Embryonic facial prominence (tissue), 1 donor: ENCODE measurements at regions not wholly inside any gene's neighbourhood (a gene's known extent, or its start where the extent isn't known, plus 50 kb on each side); places are given as distances from the start of the nearest gene placed in this dataset.
A peak's percentile ranks its signal among the peaks of the same experiment; 100 is the strongest.
"Not testable (repeated sequence)": the region's sequence is repeated elsewhere in the genome, so short reads cannot be mapped to it uniquely, and the experiment has no call there.

Source experiments
- DNase-seq: peaks from one replicate; pipeline ENCODE4 v3.0.0-alpha.2; 2016; ENCODE audit errors: extremely low spot score

DNA sequence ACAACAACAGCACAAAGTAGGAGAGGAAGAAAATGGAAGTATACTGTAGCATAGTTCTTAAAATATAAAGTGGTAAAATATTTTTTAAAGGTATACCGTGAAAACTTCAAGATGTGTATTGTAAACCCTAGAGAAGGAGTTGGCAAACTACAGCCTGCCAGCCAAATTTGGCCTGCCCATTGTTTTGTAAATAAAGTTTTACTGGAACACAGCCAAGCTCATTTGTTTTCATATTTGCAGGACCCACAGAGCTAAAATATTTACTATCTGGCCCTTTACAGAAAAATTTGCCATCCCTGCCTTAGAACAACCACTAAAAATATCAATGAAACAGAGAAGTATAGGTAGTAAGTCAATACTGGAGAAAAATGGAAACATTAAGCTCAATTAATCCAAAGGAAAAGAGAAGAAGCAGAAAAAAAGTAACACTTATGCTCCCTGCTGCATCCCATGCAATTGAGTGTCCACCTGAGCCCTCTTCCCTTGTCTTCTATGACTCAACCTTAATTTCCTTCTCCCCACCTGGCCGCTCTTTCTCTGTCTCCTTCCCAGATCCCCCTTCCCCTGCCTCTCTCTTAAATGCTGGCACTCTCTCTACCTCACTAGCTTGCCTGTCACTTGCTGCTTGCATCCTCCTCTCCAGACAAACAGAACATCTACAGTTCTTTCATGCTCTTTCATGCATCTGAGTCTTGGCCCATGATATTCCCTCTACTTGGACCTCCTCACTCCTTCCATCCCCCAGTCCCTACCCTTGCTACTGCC, 50.6 kb upstream of the FER start:
- DNase-seq: no peak

DNA sequence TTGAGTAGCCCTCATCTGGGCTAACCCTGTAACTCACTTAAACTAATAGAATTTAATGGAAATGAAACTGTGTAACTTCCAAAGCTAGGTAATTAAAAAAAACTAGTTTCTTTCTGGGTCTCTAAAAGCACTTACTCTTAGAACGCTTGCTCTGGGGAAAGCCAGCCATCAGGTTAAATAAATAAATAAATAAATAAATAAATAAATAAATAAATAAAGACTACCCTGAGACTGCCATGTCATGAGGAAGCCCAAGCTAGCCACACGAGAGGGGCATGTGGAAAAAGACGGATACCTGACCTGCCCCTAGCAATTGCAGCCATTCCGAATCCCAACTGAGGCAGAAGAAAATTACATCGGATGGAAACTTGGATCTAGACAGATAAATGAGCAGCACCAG, 51.3 kb upstream of the FER start:
- DNase-seq: no peak

DNA sequence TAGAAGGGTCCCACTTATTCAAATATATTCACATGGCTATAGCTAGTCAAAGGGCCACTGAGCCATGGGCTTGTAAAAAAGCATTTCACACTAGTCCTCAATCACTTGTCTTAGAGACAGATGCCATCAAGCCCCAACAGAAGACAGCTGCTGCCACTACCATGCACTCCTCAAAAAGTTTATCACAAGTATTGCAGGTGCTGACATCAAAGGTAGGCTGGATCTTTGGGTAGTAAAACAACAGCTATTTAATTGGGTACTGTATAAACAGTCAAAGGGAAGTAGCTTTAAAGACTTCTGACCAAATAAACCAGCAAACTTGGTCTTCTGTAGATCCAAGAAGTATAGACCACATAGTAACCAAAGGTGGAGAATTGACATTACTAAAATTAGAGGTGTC, 59.2 kb upstream of the FER start:
- no peak for DNase-seq

DNA sequence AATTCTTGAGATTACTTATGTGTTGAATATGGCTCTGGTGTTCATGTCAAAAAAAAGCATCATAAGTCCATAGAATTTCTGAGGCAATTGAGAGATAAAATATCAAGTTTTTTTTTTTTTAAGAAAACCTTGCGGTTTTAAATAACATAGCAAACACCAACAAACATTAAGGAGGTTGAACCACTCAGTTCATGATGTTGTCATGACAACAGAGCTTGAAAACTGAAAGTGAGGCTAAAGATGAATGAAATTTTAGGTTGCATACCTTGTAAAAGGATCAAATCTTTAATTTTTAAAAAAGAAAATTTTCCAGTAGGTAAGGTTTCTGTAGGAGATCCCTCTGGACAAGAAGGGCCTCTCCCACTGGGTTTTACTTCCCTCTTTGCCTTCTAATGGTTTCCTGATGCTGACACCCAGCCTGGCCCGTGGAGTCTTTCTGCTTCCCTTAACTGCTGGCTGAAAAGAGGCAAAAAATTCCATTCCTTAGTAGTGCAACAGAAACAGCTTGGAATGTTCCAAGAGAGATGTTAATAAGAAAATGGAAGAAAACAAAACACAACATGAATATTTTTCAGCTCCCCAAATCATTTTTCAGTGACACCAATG, 60.0 kb upstream of the FER start:
- DNase-seq: no peak

DNA sequence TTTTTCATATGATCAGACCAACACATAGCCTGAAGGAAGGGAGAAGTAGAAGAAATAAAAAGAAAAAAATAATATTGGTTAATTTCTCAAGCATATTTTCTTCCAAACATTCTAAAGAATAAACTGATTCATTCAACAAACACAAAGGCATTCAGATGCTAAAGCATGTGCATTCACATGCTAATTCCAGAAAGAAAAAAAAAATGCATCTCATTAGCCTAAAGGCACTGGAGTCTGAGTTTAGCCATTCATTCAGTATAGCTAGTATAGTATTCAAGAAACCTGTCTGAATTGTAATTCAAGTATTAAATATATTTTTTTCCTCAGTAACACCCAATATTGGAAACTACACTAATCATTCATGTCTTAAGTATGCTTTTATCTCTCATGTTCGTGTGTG, 61.0 kb upstream of the FER start:
- no peak for DNase-seq

DNA sequence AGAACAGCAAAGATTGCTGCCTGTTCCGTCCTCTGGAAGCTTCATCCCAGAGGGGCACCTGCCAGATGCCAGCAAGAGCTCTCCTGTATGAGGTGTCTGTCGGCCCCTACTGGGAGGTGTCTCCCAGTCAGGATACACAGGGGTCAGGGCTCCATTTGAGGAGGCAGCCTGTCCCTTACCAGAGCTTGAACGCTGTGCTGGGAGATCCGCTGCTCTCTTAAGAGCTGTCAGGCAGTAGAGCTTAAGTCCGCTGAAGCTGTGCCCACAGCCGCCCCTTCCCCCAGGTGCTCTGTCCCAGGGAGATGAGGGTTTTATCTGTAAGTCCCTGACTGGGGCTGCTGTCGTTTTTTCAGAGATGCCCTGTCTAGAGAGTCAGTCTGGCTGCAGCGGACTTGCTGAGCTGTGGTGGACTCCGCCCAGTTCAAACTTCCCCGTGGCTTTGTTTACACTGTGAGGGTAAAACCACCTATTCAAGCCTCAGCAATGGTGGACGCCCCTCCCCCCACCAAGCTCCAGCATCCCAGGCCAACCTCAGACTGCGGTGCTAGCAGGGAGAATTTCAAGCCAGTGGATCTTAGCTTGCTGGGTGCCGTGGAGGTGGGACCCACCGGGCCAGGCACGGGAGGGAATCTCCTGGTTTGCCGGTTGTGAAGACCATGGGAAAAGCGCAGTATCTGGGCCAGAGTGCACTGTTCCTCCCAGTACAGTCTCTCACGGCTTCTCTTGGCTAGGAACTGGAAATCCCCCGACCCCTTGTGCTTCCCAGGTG, 62.1 kb upstream of the FER start:
- DNase-seq: not testable (repeated sequence)

DNA sequence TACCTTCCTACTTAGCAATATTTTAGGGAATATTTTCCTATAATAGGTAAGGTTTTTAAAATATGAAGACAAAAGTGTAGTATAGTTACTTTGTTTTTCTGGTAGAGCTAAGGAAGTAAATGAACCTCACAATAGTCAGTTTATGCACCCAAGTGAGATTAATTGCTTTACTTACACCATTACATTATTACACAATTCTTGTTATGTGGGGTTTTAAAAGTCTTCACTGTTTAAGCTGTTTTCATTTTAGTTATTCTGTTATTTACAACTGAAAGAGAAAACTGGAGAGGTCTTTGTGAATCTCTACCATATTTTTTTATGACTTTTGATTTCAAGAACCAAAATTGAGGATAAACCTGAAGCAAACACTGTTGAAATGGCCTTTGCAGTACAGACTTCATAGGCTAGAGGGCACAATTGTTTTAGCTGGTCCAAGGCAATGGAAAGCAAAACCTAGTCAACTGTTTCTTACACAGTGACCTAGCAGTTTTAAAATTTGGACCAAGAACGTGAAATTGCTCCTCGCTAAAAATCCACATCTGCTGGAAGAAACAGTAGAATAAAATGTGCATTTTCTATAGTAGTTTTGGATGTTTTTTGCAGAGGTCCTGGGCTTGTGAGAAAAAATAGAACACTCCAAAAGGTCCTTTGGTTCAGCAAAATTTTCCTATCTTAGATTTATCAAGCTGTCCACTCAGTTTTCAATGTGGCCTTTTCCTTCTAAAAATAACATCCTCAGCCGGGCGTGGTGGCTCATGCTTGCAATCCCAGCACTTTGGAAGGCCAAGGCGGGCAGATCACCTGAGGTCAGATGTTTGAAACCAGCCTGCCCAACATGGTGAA, 66.4 kb upstream of the FER start:
- peak; percentile 45 for DNase-seq

DNA sequence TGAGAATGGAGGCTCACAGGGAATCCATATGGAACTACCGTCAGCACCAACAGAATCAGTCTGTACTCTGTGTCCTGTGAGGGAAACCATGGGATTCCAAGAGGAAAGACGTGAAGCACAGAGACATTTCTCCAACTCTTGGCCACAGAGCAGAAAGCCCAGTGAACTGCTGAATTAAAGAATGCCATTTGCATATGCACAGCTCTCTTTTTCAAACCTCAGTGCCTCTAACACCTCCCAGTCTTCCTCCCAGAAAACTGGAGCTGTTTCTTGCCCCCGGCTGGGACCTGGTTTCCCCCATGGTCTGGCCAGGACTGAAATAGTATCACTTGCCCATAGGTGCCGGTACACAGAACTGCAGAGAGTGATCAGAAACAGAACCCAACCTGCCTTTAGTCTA, 69.6 kb upstream of the FER start:
- no peak for DNase-seq

DNA sequence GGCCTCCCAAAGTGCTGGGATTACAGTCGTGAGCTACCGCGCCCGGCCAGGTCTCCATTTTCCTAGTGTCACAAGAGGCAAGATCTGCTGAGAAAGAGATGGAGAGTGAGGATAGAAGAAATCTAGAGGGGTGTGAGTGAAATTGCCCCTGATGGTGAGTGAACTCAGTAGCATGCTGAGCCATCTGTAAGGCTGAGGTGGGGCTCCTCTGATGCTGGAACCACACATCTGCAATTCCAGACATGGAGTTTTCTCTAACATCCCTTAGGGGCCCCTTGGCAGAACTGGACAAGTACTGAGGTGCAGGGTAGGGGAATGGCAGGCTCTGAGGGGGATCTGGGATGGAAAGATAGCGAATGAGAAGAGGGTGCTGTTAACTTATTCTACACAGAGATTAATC, 72.0 kb upstream of the FER start:
- no peak for DNase-seq

DNA sequence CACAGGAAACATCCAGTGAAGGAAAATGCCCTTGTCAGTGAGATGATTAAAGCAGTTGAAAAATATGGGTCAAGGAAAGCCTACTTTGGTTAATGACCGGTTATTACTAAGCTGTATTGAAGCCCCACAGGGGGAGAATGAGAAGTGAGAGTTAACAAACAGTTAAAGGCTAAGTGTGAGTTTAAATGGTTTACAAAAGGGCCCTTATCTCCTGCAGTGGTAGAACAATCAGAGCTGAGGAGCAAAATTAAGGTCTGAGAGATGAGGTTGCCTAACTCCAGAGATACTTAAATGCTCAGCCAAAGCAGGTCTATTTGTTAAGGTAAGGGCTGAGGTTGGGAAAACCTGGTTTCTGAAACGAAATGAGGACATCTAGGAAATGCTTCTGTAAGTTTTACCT, 75.1 kb upstream of the FER start:
- DNase-seq: no peak

DNA sequence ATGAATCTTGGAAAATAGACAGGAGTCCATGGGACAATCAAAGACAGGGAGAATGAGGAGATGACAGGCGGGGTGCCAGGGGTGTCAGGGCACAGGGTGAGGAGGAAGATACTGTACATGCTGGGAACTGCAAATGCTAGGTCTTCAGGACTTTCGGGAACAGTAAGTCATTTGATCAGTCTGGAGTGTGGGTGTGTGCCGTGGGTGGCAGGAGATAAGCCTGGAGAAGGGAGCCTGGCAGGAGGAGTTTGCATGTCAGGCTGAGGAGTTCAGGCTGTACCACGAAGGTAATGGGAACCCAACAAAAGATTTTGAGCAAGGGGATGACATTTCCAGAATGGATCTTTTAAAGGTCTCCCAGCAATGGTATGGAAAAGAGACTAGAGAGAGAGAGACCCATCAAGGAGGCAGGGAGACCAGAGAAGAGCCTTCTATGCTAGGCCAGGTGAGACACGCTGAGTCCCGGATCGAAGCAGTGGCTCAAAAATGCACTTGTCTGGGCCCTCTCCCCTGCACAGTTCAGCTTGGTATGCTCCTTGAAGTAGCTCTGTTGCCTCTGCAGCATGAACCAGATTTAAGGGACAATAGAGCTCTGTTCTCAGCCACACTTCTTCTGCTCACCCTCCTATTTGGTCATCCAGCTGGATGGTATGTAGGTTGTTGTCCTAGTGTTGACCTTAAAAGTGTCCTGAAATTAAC, 77.0 kb upstream of the FER start:
- DNase-seq: no peak

DNA sequence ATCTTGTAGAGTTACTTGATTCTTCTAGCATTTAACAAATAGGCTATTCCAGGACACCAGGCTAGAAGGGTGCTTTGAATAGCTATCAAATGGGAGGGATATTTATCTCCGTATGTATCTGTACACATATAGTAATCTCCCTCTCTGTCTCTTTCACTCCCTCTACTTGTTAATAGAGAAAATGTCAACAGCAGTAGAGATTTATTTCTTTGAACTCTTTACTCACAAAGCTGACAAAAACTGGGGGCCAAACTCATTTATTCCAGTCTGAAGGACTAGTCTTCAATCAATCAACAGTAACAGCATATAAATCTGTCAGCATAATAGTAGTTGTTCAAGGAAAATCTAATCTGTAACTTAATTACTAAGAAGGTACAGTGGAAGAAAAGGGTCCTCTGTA, 78.2 kb upstream of the FER start:
- no peak for DNase-seq

DNA sequence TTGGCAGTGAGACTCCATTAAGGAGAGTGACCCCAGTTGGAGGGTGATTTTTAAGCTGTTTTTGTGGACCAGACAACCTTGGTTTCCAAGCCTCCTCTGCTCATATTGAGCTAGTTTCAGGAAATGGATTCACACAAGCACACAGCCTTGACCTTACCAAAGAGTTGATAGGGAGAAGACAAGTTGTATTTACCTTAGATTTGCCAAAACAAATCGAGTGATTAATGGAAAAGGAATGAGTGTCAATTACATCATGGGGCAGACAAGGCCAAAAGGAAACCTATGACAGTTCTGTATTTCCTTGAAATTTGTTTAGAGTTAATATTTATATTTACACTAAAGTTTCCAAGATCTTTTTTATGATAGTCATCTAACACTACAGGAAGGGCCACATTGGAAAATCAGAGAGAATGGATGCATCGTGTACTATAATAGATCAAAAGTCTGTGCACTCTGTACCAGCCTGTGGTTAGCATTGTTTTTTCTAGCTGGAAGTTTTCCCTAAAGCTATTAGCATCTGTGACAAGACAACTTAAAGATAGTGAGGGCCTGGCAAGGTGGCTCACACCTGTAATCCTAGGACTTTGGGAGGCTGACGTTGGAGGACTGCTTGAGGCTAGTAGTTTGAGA, 86.0 kb upstream of the FER start:
- no peak for DNase-seq

DNA sequence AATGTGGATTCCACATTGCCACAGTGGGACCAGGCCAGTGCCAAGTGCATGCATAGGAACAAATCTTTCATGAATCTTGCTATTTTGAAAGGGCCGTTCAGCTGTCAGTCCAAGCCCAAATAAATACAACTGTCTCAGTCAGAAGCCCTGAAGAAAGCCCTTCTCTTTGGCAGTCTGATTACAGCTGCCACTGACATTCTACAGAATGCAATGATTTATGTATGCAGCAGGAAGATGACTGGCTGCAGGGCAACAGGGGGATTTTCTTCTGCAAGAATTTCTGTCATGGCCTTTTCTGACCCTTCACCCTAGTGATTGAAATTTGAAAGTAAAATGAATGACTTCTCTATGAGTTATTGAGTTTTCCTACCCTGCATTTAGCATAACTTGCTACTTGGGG, 86.7 kb upstream of the FER start:
- no peak for DNase-seq

DNA sequence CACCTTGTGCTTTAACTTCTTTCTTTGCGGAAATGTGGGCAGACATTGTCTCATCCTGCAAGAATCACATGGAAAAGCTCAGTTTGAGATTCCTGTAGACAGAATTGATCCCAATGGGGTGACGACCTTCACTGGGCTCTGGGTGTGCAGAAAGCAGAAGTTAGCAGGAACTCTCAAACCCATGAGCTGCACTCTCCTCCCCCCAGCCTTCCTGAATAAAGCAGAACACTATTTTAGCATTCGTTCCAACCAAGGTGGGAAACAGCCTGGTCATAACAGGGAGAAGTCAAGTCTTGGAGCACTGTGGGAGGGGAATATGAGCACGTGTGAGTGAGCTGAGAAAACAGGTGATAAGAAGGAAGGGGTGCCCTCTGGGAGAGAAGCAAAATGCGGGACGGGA, 87.4 kb upstream of the FER start:
- no peak for DNase-seq

DNA sequence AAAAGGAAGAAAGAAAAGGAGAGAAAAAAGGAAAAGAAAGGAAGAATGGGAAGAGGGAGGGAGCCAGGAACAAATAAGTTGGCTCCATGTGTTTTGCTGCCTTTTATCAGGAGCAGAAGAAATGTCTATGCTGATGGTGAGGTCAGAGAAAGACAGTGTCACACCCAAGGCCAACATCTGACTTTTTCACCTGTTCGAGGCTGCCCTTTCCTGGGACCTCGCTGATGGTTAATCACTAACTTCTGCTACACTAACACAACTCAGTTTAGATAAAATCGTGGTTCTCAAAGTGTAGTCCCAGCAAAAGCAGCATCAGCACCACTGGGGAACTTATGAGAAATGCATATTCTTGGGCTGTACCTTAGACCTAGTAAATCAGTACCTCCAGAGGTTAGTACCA, 88.2 kb upstream of the FER start:
- no peak for DNase-seq

DNA sequence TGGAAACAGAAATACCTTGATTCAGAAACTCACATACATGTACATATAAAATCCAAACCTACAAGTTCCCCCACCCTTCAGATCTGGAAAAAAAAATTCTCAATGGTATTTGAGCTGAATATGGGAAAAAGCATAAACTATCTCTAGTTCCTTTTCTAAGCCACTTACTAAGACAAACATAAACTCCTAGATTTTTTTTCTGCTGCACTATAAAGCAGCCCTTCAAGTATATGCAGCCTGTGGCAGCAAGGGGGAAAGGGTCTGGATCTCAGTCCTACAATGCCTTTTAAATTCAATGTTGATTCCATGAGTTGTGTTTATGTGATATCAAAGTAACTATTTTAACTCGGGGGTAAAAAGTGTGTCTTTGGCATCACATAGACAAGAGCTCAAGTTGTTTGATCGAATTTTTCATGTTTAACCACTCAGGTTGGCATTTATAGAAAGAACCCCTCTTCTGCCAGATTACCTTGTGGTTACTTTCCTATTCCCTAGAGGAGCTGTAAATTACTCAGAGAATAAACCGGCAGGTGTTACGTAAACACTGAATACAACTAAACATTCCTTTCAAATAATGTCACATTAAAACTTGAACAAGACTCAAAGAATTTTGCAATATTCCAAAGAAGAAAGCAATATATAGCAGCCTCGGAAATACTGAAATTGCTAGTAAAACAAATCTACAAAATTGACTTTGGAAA, 91.8 kb upstream of the FER start:
- DNase-seq: no peak

DNA sequence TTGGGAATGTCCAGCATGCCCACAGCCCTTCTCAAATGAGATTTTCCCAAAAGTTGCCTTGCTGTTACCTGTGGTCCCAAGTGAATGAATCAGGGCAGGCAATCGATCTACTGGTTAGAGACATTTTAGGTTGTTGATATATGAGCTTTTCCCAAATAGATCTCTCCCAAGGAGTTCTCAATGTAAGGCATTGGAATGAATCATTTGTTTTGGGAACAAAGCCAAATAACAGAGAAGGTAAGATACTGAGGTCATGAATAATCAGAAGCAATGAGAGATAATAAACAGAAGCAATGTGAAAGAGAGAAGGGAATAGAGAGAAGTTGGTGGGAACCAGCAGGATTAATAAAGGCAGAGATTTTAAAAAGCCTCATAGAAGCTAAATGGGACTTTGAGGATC, 93.6 kb upstream of the FER start:
- DNase-seq: no peak

DNA sequence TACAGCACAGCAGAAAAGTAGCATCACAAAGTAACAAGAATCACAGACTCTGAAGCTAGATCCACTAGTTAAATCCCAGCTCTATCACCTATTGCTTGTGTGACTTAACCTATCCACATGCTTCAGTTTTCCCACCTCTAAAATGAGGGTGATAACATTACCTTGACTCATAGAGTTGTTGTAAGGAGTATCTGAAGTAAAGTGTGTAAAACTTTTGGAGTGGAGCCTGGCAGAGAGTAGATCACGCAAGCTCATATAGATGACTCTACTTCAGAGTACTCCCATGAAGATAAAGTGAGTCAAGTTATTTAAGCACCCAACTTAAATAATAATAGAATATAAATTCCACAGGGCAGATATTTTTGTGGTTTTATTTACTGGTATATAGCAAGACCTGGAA, 94.5 kb upstream of the FER start:
- no peak for DNase-seq

DNA sequence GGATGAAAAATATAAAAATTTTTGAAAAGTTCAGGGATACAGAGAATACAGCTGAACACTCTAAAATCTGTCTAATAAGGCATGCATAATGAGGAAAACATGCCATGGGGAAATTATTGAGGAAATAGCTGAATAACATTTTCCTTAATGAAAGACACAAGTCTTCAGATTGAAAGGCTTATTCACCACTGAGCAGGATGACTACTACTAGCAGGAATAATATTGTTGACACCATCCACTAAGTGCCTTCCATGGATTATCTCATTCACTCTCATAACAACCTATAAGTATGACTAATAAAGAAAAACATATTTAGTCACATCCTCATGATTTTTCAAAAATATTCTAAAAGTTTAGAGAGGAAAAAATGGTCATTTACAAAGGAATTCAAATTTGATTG, 96.7 kb upstream of the FER start:
- DNase-seq: no peak

DNA sequence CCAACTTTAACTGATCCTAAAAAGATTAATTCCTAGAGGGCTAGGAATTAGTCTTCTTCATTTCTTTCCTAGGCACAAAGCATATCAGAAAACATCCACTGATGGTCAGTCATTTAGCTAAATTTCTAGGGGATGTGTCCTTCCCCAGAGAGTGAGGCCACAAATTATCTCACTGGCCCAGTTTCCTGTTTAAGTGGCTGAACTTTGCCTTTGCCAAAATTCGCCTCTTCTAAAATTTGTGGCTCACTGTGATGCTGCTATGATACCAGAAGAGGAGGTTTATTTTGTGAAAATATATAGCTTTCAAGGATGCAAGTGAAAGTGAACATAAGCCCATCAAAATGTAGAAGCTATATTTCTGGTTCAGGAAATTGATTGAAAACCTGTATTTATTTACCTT, 98.1 kb upstream of the FER start:
- DNase-seq: no peak
